ENCODE measurements at regions not wholly inside any gene's neighbourhood (a gene's known extent, or its start where the extent isn't known, plus 50 kb on each side); places are given as distances from the start of the nearest gene placed in this dataset.

GRCh38 chr12:127101076-127101475, 1165.9 kb upstream of the TMEM132C start:
- H3K27ac ChIP-seq = no peak overlapping the region
- TF ChIP-seq CTCF (conservative IDR thresholded peaks at IDR 0.05) = no peak

GRCh38 chr12:127106041-127106440, 1160.9 kb upstream of the TMEM132C start:
- TF ChIP-seq CTCF (conservative IDR thresholded peaks at IDR 0.05) = no peak
- H3K27ac ChIP-seq = no peak overlapping the region

GRCh38 chr12:127106697-127107096, 1160.3 kb upstream of the TMEM132C start:
- no peak overlapping the region for H3K27ac ChIP-seq
- TF ChIP-seq CTCF (conservative IDR thresholded peaks at IDR 0.05) = no peak

GRCh38 chr12:127107744-127108143, 1159.2 kb upstream of the TMEM132C start:
- TF ChIP-seq CTCF (conservative IDR thresholded peaks at IDR 0.05) = no peak
- H3K27ac ChIP-seq = no peak overlapping the region

- TF ChIP-seq CTCF (conservative IDR thresholded peaks at IDR 0.05) = peak; percentile 78
- no peak overlapping the region for H3K27ac ChIP-seq
These were observed 1158.4 kb upstream of the TMEM132C start for GRCh38 chr12:127108360-127109215.

GRCh38 chr12:127113945-127114344, 1153.0 kb upstream of the TMEM132C start:
- H3K27ac ChIP-seq = no peak overlapping the region

More at GRCh38 chr12:127113945-127114344, 1153.0 kb upstream of the TMEM132C start:
- no peak for TF ChIP-seq CTCF (conservative IDR thresholded peaks at IDR 0.05)

Data from VCaP (cell line).